Fibroblast of the aortic adventitia (primary cell): ENCODE measurements at regions not wholly inside any gene's neighbourhood (a gene's known extent, or its start where the extent isn't known, plus 50 kb on each side); places are given as distances from the start of the nearest gene placed in this dataset.

Experiments
- DNase-seq: peaks from one replicate; pipeline ENCODE4 v3.0.0-alpha.2; 2010; ENCODE audit warnings: low read depth
- H3K4me3 ChIP-seq: 2 replicates; pipeline ENCODE4 v1.5.1; 2011; ENCODE audit warnings: low read depth, mild to moderate bottlenecking, control low read depth, low read length, moderate library complexity
- CTCF ChIP-seq: IDR thresholded peaks from 2 replicates; pipeline ENCODE4 v1.5.1; 2011; ENCODE audit warnings: mild to moderate bottlenecking, low read length, control low read depth, inconsistent platforms; ENCODE audit not compliant: insufficient read depth

GRCh38 chr9:89821081-89821480 lies 216.3 kb downstream of the GADD45G start:
- H3K4me3 ChIP-seq = no peak overlapping the region
- no peak for TF ChIP-seq CTCF
- DNase-seq = no peak

GRCh38 chr9:89822996-89823395 lies 218.2 kb downstream of the GADD45G start:
- no peak for DNase-seq
- no peak overlapping the region for H3K4me3 ChIP-seq
- TF ChIP-seq CTCF = no peak

GRCh38 chr9:89825669-89826068 lies 220.9 kb downstream of the GADD45G start:
- TF ChIP-seq CTCF = no peak
- no peak for DNase-seq

GRCh38 chr9:89826186-89826585 lies 221.4 kb downstream of the GADD45G start:
- no peak for TF ChIP-seq CTCF
- H3K4me3 ChIP-seq = no peak overlapping the region
- no peak for DNase-seq

More at GRCh38 chr9:89825669-89826068, 220.9 kb downstream of the GADD45G start:
- H3K4me3 ChIP-seq = no peak overlapping the region

- no peak for DNase-seq
- no peak for TF ChIP-seq CTCF
- H3K4me3 ChIP-seq = no peak overlapping the region
These were observed 224.5 kb downstream of the GADD45G start for GRCh38 chr9:89829346-89829745.

- DNase-seq = no peak
- no peak for TF ChIP-seq CTCF
- H3K4me3 ChIP-seq = no peak overlapping the region
These were observed 230.9 kb downstream of the GADD45G start for GRCh38 chr9:89835666-89836065.

- no peak for DNase-seq
- no peak for TF ChIP-seq CTCF
- no peak overlapping the region for H3K4me3 ChIP-seq
These were observed 232.5 kb downstream of the GADD45G start for GRCh38 chr9:89837162-89837933.
